Activated CD4-positive, alpha-beta T cell treated with anti-CD3 and anti-CD28 coated beads for 1 hour (primary cell): ENCODE measurements at regions not wholly inside any gene's neighbourhood (a gene's known extent, or its start where the extent isn't known, plus 50 kb on each side); places are given as distances from the start of the nearest gene placed in this dataset.
"Not testable (repeated sequence)": the region's sequence is repeated elsewhere in the genome, so short reads cannot be mapped to it uniquely, and the experiment has no call there.

Source experiments
- DNase-seq: peaks from one replicate; pipeline ENCODE4 v3.0.0-alpha.2; 2020

DNA sequence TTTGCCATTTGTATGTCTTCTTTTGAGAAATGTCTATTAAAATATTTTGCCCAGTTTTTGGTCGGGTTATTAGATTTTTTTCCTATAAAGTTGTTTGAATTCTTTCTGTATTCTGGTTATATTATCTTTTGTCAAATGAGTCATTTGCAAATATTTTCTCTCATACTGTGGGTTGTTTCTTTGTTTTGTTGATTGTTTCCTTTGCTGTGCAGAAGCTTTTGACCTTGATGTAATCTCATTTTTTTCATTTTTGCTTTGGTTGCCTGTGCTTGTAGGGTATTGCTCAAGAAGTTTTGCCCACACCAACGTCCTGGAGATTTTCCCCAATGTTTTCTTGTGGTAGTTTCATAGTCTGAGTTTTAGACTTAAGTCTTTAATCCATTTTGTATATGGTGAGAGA, 245.7 kb downstream of the ADCYAP1 start:
- DNase-seq: no peak

DNA sequence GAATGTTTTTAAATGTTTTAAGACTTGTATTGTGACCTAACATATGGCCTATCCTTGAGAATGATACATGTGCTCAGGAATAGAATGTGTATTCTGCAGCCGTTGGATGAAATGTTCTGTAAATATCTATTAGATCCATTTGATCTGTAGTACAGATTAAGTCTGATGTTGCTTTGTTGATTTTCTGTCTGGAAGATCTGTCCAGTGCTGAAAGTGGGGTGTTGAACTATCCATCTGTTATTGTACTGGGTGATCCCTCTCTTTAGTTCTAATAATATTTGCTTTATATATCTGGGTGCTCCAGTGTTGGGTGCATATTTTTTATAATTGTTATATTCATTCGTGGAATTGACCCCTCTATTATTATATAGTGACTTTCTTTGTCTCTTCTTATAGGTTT, 248.3 kb downstream of the ADCYAP1 start:
- DNase-seq: not testable (repeated sequence)

- no peak for DNase-seq
Measured at GRCh38 chr18:1173593-1173992, 268.9 kb downstream of the ADCYAP1 start.

DNA sequence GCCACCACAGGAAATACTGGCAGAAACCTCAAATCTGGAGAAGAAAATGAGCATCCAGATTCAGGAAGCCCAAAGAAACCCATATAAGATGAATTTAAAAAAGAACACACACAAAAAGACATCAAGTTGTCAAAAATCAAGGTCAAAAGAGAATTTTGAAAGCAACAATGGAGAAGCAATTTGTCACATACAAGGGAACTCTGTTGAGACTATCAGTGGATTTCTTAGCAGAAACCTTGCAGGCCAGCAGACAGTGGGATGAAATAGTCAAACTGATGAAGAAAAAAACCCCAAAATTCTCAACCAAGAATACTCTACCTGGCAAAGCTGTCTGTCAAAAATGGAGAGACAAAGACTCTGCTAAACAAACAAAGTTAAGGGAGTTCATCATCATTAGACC, 272.6 kb downstream of the ADCYAP1 start:
- DNase-seq: no peak

DNA sequence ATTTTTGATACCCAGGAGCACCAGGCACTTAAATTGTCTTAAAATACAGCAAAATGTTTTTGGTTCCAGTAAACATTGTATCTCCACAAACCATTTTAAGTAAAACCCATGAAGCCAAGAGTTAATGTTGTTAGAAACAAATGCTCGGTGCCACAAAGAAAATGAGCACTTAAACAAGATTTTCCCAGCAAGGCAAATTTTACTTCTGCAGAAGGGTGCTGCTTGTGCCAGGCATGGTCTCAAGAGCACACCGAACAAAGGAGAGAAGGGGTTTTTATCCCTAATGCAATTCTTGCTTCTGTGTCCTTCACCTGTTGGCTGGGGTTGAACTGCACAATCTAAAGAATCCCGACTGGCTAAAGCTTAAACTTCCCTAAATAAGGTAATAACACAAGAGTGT, 286.7 kb downstream of the ADCYAP1 start:
- no peak for DNase-seq

GRCh38 chr18:1213126-1213525, 308.5 kb downstream of the ADCYAP1 start:
- no peak for DNase-seq

DNA sequence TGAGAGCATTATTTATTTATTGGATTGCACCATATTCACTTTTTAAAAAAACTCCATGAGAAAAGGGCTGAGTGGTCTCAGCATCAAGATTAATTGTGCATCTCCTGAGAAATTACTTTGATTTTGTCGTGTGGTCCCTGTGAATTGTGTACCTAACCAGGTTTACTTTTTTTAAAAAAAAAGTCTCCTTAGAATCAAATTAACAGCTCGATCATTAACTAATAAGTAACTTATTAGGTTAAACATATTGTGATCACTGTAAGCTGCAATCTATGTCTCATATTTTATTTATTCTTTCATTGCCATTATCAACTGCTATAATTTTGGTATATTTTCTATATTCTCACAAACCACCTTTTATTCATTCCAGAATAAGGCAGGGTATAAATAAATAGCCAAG, 318.2 kb downstream of the ADCYAP1 start:
- DNase-seq: no peak

GRCh38 chr18:1227025-1227424, 322.4 kb downstream of the ADCYAP1 start:
- DNase-seq: no peak

- no peak for DNase-seq
Measured at GRCh38 chr18:1229634-1230033, 325.0 kb downstream of the ADCYAP1 start.

DNA sequence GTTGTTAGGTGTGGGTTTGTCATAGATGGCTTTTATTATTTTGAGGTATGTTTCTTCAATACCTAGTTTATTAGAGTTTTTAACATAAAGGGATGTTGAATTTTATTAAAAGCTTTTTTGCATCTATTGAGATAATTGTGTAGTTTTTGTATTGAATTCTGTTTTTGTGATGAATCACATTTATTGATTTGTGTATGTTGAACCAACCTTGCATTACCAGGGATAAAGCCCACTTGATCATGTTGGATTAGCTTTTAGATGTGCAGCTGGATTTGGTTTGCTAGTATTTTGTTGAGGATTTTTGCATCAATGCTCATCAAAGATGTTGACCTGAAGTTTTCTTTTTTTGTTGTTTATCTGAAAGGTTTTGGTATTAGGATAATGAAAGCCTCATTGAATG, 328.2 kb downstream of the ADCYAP1 start:
- DNase-seq: no peak

DNA sequence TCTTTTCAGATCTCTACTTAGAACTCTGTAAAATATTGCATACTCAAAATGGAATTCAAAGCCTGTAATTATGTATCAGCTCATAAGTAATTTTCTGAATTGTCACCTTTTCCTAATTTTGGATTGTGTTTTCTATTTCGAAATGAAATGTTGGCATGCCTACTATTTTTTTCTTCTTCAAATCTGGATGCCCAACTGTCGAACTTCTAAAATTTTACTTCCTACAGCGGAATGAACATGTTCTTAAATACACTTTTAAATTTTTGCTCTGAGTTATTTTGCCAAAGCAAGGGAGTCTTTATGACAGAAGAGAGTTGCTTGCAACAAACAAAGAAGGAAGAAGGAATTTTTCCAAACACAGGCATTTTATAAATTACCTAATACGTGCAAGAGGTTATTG, 336.0 kb downstream of the ADCYAP1 start:
- DNase-seq: no peak

- no peak for DNase-seq
Measured at GRCh38 chr18:1244397-1245122, 339.9 kb downstream of the ADCYAP1 start.

DNA sequence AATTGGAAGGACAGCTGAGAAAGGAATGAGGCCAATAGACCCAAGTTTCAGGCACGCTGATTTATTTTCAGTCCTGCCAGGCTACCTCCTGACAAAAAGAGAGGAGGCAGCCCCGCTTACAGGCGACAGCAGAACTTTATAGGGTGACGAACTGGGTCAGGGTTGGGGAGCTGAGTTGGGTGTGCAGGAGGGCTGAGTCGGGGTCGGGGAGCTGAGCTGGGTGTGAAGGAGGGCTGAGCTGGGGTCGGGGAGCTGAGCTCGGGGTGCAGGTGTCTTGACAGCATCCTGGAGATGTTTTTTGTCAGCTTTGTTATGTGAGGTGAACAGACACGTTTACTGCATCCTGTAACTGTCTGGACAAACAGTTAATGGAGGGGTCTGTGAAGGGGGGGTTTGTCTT, 342.2 kb downstream of the ADCYAP1 start:
- DNase-seq: no peak

GRCh38 chr18:1252534-1252933, 347.9 kb downstream of the ADCYAP1 start:
- no peak for DNase-seq

DNA sequence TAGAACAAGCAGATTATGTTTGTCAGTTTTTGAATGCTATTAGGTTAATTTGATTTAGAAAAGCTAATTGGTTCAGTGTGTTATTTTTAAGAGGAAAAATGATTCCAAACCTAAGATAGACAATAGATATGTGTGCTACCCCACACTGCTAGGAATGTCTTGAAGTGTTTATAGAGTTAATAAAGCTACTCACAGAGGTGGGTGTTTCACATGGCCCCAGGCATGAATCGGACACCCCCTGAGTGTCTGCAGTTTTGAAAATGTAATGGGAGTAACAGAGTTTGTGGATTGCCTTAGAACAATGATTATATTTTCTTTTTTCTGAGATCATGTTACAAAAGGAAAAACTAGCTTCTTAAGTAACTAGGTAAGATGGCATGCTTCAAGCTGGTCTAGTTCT, 348.3 kb downstream of the ADCYAP1 start:
- no peak for DNase-seq

DNA sequence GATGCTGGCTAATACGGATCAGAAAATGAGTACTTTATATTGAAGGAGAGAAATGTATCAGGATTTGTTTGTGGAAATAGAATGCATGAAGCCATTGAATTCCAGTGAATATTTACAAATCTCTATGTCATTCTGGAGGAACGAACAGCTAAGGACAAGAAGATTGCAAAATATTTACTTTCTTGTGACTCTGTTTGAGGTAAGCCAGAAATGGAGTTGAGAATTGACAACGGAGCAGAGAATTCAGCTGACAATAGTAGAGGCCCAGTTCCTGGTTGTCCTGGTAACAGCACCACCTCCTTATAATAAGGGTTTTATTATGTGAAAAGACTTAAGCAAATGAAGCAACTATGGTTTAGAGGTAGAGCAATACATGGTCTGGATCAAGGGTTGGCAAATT, 349.2 kb downstream of the ADCYAP1 start:
- DNase-seq: no peak

GRCh38 chr18:1261054-1261453, 356.4 kb downstream of the ADCYAP1 start:
- DNase-seq: no peak

DNA sequence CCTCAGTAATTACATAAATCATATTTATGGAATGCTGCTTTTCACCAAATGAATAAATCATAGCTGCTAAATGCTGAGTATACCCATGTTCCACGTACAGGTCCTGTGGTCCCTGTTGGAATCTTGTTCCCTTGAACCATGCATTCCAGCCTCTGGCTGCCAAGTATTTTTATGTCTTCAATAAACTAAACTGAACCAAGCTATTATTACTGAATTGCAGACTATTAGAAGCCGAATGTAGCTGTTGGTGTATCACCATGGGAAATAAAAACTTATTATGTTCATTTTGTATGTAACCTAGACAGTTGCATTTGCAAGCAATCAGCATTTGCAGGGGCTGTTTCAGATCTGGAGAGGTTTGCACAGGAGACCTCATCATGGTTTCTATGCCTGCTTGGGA, 362.4 kb downstream of the ADCYAP1 start:
- no peak for DNase-seq

- DNase-seq: no peak
Measured at GRCh38 chr18:1270081-1270480, 365.4 kb downstream of the ADCYAP1 start.

GRCh38 chr18:1273469-1273868, 368.8 kb downstream of the ADCYAP1 start:
- DNase-seq: no peak

GRCh38 chr18:1292167-1292566, 387.5 kb downstream of the ADCYAP1 start:
- DNase-seq: no peak

DNA sequence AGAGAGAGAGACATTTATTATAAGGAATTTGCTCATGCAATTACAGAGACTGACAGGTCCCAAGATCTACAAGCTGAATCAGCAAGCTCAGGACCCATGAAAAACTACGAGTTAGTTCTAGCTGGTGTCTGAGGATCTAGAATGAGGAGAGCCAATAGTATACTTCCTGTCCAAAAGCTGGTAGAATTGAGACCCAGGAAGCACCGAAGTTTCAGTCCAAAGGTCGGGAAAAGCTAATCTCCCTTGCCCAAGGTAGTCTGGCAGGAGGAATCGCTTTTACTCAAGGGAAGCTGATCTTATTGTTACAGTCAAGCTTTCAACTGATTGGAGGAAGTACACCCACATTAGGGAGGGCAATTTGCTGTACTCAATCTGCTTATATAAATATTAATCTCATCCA, 389.6 kb downstream of the ADCYAP1 start:
- DNase-seq: no peak

DNA sequence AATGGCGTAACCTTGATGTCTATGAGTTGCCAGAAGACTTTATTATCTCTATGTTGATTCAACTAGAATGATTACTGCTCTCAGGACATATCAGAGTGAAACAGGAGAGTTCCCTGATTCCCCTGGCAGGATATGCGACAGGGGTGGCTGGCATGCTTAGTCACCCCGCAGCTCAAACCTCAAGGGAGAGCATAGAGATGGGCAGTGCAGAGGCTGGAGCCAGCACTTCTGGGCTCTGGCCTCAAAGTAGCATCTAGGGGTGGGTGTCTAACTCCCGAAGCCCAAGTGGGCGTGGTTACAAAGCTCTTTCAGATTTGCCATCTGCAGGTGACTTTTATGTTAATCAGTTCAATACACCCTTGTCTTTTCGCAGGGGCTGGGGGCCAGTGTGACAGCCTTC, 391.6 kb downstream of the ADCYAP1 start:
- no peak for DNase-seq

- no peak for DNase-seq
Measured at GRCh38 chr18:1302861-1303260, 398.2 kb downstream of the ADCYAP1 start.

GRCh38 chr18:1304392-1304992, 399.8 kb downstream of the ADCYAP1 start:
- no peak for DNase-seq
